HG02973 (cell line): ENCODE measurements at regions not wholly inside any gene's neighbourhood (a gene's known extent, or its start where the extent isn't known, plus 50 kb on each side); places are given as distances from the start of the nearest gene placed in this dataset.
"Not testable (repeated sequence)": the region's sequence is repeated elsewhere in the genome, so short reads cannot be mapped to it uniquely, and the experiment has no call there.

Experiments
- ATAC-seq: cut with Tn5 transposase; IDR thresholded peaks from one replicate; pipeline ENCODE4 v1.9.1; 2021; ENCODE audit warnings: moderate library complexity; ENCODE audit not compliant: unreplicated experiment

- ATAC-seq, result no peak
Observed at GRCh38 chr14:21802441-21802840, 128.8 kb upstream of the OR4E1 start.

- no peak for ATAC-seq
Observed at GRCh38 chr14:21796916-21797315, 123.3 kb upstream of the OR4E1 start.

- ATAC-seq, result no peak
Observed at GRCh38 chr14:21795456-21795855, 121.8 kb upstream of the OR4E1 start.

- ATAC-seq, result no peak
Observed at GRCh38 chr14:21791749-21792148, 118.1 kb upstream of the OR4E1 start.

GRCh38 chr14:21788687-21789086 is 115.1 kb upstream of the OR4E1 start:
- not testable (repeated sequence) for ATAC-seq

- ATAC-seq, result not testable (repeated sequence)
Observed at GRCh38 chr14:21787242-21787641, 113.6 kb upstream of the OR4E1 start.

- ATAC-seq, result no peak
Observed at GRCh38 chr14:21781543-21781942, 107.9 kb upstream of the OR4E1 start.

GRCh38 chr14:21780429-21781084 is 106.9 kb upstream of the OR4E1 start:
- ATAC-seq, result no peak

GRCh38 chr14:21771671-21772070 is 98.1 kb upstream of the OR4E1 start:
- ATAC-seq, result no peak

GRCh38 chr14:21768875-21769257 is 95.2 kb upstream of the OR4E1 start:
- no peak for ATAC-seq

- ATAC-seq, result no peak
Observed at GRCh38 chr14:21768116-21768874, 94.7 kb upstream of the OR4E1 start.

GRCh38 chr14:21760360-21760759 is 86.7 kb upstream of the OR4E1 start:
- not testable (repeated sequence) for ATAC-seq

- no peak for ATAC-seq
Observed at GRCh38 chr14:21749306-21749868, 75.8 kb upstream of the OR4E1 start.

GRCh38 chr14:21748869-21749303 is 75.3 kb upstream of the OR4E1 start:
- ATAC-seq, result no peak

- ATAC-seq, result no peak
Observed at GRCh38 chr14:21735639-21736307, 62.2 kb upstream of the OR4E1 start.

GRCh38 chr14:21735200-21735599 is 61.6 kb upstream of the OR4E1 start:
- ATAC-seq, result no peak

- ATAC-seq, result no peak
Observed at GRCh38 chr14:21734457-21735074, 60.9 kb upstream of the OR4E1 start.

- ATAC-seq, result no peak
Observed at GRCh38 chr14:21729703-21730233, 56.1 kb upstream of the OR4E1 start.

GRCh38 chr14:21725250-21725649 is 51.6 kb upstream of the OR4E1 start:
- no peak for ATAC-seq

- ATAC-seq, result no peak
Observed at GRCh38 chr14:21724090-21724973, 50.7 kb upstream of the OR4E1 start.
